ENCODE measurements at regions not wholly inside any gene's neighbourhood (a gene's known extent, or its start where the extent isn't known, plus 50 kb on each side); places are given as distances from the start of the nearest gene placed in this dataset.

DNA sequence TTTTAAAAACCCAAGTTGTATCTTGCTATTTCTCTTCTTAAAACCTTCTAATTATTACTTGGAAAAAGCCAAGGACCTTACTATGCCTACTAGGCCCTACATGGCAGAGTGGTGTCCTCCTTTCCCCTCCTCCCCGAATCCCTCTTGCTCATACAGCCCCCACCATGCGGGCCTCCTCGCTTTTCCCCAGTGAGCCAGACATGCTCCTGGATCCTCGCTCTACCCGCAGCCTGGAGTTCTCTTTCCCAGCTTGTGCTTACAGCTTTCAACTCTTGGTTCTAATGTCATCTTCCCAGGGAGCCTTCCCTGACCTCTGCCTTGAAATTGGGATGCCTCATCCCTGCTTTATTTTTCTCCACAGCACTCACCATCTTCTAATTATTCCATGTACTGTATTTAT, 111.8 kb upstream of the TLE3 start (continued):
- TF ChIP-seq HDAC2 (IDR thresholded peaks at IDR 0.05): no peak
- no peak for TF ChIP-seq RELA (IDR thresholded peaks at IDR 0.05; ENCODE audit: borderline replicate concordance, partially characterized antibody)
- TF ChIP-seq STAT1 (conservative IDR thresholded peaks at IDR 0.05): no peak
- TF ChIP-seq SREBF1 (IDR thresholded peaks at IDR 0.05; ENCODE audit: low read length): no peak
- no peak for TF ChIP-seq MXI1 (IDR thresholded peaks at IDR 0.05; ENCODE audit: low read depth, low read length)
- TF ChIP-seq EP300 (IDR thresholded peaks at IDR 0.05; ENCODE audit: borderline replicate concordance in 1 of 2, control insufficient read depth in 1 of 2, low read depth in 2 of 2, low read length in 2 of 2): no peak
- TF ChIP-seq WRNIP1 (IDR thresholded peaks at IDR 0.05; ENCODE audit: borderline replicate concordance, low read depth, low read length): no peak
- no peak for TF ChIP-seq LARP7 (IDR thresholded peaks at IDR 0.05)
- no peak for TF ChIP-seq SRF (IDR thresholded peaks at IDR 0.05; ENCODE audit: low read depth in 2 of 2, low read length in 2 of 2)

DNA sequence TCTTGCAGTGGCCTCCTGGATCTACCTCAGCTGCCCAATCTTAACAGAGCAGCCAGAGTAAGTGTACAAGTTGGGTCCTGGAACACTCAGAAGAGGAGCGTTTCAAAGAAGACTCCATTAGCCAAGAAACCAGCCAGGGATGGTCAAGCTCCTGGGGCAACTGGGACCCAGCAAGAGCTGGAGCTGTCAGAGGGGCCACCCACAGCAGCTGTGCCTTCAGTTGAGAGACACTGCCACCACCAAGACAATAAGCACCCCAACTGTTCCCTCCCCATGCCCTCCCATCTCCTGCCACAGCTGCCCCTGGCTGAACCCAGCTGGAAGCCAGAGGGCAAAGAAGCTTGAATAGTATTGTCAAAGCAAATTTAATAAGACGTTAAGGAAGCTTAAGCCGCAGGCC, 110.6 kb upstream of the TLE3 start:
- intact Hi-C loops (cut with micrococcal nuclease; ENCODE audit: unreplicated experiment) (no loop called here), in situ Hi-C loops (cut with MboI) (no loop called here)
- FAIRE-seq (no peak), DNase-seq (ENCODE audit: low read depth, low spot score) (no peak), ATAC-seq (no peak)
- CTCF ChIA-PET: interaction anchor here (1.0 kb wide), 1 partner anchor 20 kb away, joined by 3 read pairs; no protein-coding TSS in a partner anchor
- no peaks in the 10 kb centered on the region for H3K9me3 ChIP-seq (replicated peaks; ENCODE audit: control insufficient read depth, insufficient read depth, low read length)
- H3K27me3 ChIP-seq (replicated peaks in 1 of 2; ENCODE audit: control insufficient read depth in 2 of 2, insufficient read depth in 2 of 2, low read length in 1 of 2): no peaks in the 10 kb centered on the region; a peak in 2 of 4 replicates
- no peak overlapping the region for H3K9ac ChIP-seq (ENCODE audit: control insufficient read depth, insufficient read depth, low read length)
- POLR2A ChIA-PET: no interaction called here
- no TSS peak for BruUV-seq (replicated peaks)
- WGBS (ENCODE audit: insufficient coverage, insufficient replicate concordance, low lambda C conversion rate, missing lambda C conversion rate): 62% methylated on average over 3 of the region's 3 CpGs
- RAD21 ChIA-PET (ENCODE audit: unreplicated experiment): interaction anchor here (0.8 to 1.1 kb wide), 2 partner anchors 155 to 452 kb away, joined by 3 to 4 read pairs; no protein-coding TSS in a partner anchor
- H3K27ac ChIP-seq (ENCODE audit: control insufficient read depth, insufficient read depth): no peak overlapping the region
- H2AFZ ChIP-seq (ENCODE audit: control insufficient read depth, low read depth, low read length): no peak overlapping the region
- no peak overlapping the region for H3K4me2 ChIP-seq (ENCODE audit: control insufficient read depth, insufficient read depth)
- peaks cover 5% of the 10 kb centered on the region; the same call in 1 of the 2 replicates for H3K4me1 ChIP-seq (ENCODE audit: control insufficient read depth, insufficient read depth, low read length)
- H3K79me2 ChIP-seq (ENCODE audit: control insufficient read depth, insufficient read depth, low read length): no peaks in the 10 kb centered on the region
- SMC1A ChIA-PET (ENCODE audit: uncharacterized antibody, unreplicated experiment): interaction anchor here (0.8 to 1.8 kb wide), 4 partner anchors 8 to 145 kb away, joined by 3 to 5 read pairs (median 4); no protein-coding TSS in a partner anchor
- H3K4me3 ChIP-seq: no peak overlapping the region
- H3K36me3 ChIP-seq (ENCODE audit: control insufficient read depth in 2 of 2, insufficient read depth in 2 of 2, low read length in 1 of 2): no peaks in the 10 kb centered on the region
- no peaks in the 10 kb centered on the region for H4K20me1 ChIP-seq (ENCODE audit: control insufficient read depth, insufficient read depth)
- TF ChIP-seq, protein P1, sequence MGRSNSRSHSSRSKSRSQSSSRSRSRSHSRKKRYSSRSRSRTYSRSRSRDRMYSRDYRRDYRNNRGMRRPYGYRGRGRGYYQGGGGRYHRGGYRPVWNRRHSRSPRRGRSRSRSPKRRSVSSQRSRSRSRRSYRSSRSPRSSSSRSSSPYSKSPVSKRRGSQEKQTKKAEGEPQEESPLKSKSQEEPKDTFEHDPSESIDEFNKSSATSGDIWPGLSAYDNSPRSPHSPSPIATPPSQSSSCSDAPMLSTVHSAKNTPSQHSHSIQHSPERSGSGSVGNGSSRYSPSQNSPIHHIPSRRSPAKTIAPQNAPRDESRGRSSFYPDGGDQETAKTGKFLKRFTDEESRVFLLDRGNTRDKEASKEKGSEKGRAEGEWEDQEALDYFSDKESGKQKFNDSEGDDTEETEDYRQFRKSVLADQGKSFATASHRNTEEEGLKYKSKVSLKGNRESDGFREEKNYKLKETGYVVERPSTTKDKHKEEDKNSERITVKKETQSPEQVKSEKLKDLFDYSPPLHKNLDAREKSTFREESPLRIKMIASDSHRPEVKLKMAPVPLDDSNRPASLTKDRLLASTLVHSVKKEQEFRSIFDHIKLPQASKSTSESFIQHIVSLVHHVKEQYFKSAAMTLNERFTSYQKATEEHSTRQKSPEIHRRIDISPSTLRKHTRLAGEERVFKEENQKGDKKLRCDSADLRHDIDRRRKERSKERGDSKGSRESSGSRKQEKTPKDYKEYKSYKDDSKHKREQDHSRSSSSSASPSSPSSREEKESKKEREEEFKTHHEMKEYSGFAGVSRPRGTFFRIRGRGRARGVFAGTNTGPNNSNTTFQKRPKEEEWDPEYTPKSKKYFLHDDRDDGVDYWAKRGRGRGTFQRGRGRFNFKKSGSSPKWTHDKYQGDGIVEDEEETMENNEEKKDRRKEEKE (IDR thresholded peaks at IDR 0.05): no peak
- no peak for TF ChIP-seq SIX5 (IDR thresholded peaks at IDR 0.05; ENCODE audit: low read depth, low read length, severe bottlenecking)
- no peak for TF ChIP-seq RBBP5 (conservative IDR thresholded peaks at IDR 0.05)
- TF ChIP-seq STAT1 (conservative IDR thresholded peaks at IDR 0.05): no peak
- no peak for TF ChIP-seq NR2C1 (IDR thresholded peaks at IDR 0.05)
- no peak for TF ChIP-seq PAX8 (IDR thresholded peaks at IDR 0.05)
- TF ChIP-seq STAT3 (IDR thresholded peaks at IDR 0.05; ENCODE audit: low read depth, low read length): no peak
- TF ChIP-seq, protein P2, sequence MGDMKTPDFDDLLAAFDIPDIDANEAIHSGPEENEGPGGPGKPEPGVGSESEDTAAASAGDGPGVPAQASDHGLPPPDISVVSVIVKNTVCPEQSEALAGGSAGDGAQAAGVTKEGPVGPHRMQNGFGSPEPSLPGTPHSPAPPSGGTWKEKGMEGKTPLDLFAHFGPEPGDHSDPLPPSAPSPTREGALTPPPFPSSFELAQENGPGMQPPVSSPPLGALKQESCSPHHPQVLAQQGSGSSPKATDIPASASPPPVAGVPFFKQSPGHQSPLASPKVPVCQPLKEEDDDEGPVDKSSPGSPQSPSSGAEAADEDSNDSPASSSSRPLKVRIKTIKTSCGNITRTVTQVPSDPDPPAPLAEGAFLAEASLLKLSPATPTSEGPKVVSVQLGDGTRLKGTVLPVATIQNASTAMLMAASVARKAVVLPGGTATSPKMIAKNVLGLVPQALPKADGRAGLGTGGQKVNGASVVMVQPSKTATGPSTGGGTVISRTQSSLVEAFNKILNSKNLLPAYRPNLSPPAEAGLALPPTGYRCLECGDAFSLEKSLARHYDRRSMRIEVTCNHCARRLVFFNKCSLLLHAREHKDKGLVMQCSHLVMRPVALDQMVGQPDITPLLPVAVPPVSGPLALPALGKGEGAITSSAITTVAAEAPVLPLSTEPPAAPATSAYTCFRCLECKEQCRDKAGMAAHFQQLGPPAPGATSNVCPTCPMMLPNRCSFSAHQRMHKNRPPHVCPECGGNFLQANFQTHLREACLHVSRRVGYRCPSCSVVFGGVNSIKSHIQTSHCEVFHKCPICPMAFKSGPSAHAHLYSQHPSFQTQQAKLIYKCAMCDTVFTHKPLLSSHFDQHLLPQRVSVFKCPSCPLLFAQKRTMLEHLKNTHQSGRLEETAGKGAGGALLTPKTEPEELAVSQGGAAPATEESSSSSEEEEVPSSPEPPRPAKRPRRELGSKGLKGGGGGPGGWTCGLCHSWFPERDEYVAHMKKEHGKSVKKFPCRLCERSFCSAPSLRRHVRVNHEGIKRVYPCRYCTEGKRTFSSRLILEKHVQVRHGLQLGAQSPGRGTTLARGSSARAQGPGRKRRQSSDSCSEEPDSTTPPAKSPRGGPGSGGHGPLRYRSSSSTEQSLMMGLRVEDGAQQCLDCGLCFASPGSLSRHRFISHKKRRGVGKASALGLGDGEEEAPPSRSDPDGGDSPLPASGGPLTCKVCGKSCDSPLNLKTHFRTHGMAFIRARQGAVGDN (IDR thresholded peaks at IDR 0.05): no peak
- TF ChIP-seq, protein P3, sequence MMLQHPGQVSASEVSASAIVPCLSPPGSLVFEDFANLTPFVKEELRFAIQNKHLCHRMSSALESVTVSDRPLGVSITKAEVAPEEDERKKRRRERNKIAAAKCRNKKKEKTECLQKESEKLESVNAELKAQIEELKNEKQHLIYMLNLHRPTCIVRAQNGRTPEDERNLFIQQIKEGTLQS (IDR thresholded peaks at IDR 0.05; ENCODE audit: borderline replicate concordance, extremely low read depth, low read depth, low read length): no peak
- no peak for TF ChIP-seq NBN (IDR thresholded peaks at IDR 0.05)
- no peak for TF ChIP-seq NR2F1 (conservative IDR thresholded peaks at IDR 0.05)
